Panc1 (cell line): ENCODE measurements at regions not wholly inside any gene's neighbourhood (a gene's known extent, or its start where the extent isn't known, plus 50 kb on each side); places are given as distances from the start of the nearest gene placed in this dataset.

Source experiments
- POLR2AphosphoS5 ChIP-seq: IDR thresholded peaks from 2 replicates; pipeline ENCODE4 v1.6.1; 2012; ENCODE audit warnings: mild to moderate bottlenecking, low read depth, low read length, moderate library complexity
- SIN3A ChIP-seq: IDR thresholded peaks from 2 replicates; pipeline ENCODE4 v1.6.1; 2012; ENCODE audit warnings: low read depth, mild to moderate bottlenecking, low read length, moderate library complexity, borderline replicate concordance; ENCODE audit not compliant: insufficient read depth
- TF ChIP-seq, protein P1 (sequence below): fragments of 450-650 bp; IDR thresholded peaks from 2 replicates; pipeline ENCODE4 v1.5.1; 2017; ENCODE audit warnings: mild to moderate bottlenecking
- TF ChIP-seq, protein P2 (sequence below), 2 experiments: IDR thresholded peaks; 2 replicates each; pipeline ENCODE4 v1.6.1; 2011 to 2012; ENCODE audit warnings: low read depth in 2 of 2, control low read depth in 1 of 2, low read length in 1 of 2, mild to moderate bottlenecking in 1 of 2, moderate library complexity in 1 of 2; ENCODE audit not compliant: insufficient read depth in 1 of 2

DNA sequence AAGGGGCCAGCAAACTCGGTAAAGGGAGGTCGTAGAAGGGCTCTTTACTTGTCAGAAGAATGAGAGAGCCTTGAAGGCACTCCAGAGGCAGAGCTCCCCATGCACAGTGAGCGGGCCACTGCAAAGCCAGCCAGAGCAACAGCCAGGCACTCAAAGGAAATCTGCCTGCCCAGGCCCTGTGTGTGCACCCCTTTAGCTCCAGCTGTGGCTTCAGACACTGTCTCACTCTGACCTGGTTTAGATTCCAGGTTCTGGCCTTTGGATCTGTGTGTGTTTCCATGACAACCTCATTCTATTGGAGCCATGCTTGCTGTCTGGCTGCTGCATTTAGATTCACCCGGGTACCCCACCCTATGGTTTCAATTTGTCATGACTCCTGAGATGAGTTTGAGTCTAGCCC is 170.3 kb downstream of the CAPZA3 start:
- TF ChIP-seq, protein P1, sequence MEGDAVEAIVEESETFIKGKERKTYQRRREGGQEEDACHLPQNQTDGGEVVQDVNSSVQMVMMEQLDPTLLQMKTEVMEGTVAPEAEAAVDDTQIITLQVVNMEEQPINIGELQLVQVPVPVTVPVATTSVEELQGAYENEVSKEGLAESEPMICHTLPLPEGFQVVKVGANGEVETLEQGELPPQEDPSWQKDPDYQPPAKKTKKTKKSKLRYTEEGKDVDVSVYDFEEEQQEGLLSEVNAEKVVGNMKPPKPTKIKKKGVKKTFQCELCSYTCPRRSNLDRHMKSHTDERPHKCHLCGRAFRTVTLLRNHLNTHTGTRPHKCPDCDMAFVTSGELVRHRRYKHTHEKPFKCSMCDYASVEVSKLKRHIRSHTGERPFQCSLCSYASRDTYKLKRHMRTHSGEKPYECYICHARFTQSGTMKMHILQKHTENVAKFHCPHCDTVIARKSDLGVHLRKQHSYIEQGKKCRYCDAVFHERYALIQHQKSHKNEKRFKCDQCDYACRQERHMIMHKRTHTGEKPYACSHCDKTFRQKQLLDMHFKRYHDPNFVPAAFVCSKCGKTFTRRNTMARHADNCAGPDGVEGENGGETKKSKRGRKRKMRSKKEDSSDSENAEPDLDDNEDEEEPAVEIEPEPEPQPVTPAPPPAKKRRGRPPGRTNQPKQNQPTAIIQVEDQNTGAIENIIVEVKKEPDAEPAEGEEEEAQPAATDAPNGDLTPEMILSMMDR: no peak
- TF ChIP-seq POLR2AphosphoS5 (no peak), SIN3A (no peak)
- TF ChIP-seq, protein P2, sequence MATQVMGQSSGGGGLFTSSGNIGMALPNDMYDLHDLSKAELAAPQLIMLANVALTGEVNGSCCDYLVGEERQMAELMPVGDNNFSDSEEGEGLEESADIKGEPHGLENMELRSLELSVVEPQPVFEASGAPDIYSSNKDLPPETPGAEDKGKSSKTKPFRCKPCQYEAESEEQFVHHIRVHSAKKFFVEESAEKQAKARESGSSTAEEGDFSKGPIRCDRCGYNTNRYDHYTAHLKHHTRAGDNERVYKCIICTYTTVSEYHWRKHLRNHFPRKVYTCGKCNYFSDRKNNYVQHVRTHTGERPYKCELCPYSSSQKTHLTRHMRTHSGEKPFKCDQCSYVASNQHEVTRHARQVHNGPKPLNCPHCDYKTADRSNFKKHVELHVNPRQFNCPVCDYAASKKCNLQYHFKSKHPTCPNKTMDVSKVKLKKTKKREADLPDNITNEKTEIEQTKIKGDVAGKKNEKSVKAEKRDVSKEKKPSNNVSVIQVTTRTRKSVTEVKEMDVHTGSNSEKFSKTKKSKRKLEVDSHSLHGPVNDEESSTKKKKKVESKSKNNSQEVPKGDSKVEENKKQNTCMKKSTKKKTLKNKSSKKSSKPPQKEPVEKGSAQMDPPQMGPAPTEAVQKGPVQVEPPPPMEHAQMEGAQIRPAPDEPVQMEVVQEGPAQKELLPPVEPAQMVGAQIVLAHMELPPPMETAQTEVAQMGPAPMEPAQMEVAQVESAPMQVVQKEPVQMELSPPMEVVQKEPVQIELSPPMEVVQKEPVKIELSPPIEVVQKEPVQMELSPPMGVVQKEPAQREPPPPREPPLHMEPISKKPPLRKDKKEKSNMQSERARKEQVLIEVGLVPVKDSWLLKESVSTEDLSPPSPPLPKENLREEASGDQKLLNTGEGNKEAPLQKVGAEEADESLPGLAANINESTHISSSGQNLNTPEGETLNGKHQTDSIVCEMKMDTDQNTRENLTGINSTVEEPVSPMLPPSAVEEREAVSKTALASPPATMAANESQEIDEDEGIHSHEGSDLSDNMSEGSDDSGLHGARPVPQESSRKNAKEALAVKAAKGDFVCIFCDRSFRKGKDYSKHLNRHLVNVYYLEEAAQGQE (IDR thresholded peaks at IDR 0.05; ENCODE audit: insufficient read depth in 1 of 2, low read depth in 2 of 2, low read length in 1 of 2): no peak
